GM23248 (cell line): ENCODE measurements at regions not wholly inside any gene's neighbourhood (a gene's known extent, or its start where the extent isn't known, plus 50 kb on each side); places are given as distances from the start of the nearest gene placed in this dataset.

Experiments
- EZH2 ChIP-seq: fragments of 200-600 bp; sonication (generic); IDR thresholded peaks from 2 replicates; pipeline ENCODE4 v1.6.1; 2018; ENCODE audit warnings: antibody characterized with exemption, mild to moderate bottlenecking; ENCODE audit not compliant: insufficient read depth, poor library complexity, severe bottlenecking
- EZH2phosphoT487 ChIP-seq: fragments of 200-600 bp; sonication (generic); IDR thresholded peaks from 2 replicates; pipeline ENCODE4 v1.6.1; 2018; ENCODE audit warnings: antibody characterized with exemption, moderate library complexity, mild to moderate bottlenecking, low read depth; ENCODE audit not compliant: insufficient read depth

DNA sequence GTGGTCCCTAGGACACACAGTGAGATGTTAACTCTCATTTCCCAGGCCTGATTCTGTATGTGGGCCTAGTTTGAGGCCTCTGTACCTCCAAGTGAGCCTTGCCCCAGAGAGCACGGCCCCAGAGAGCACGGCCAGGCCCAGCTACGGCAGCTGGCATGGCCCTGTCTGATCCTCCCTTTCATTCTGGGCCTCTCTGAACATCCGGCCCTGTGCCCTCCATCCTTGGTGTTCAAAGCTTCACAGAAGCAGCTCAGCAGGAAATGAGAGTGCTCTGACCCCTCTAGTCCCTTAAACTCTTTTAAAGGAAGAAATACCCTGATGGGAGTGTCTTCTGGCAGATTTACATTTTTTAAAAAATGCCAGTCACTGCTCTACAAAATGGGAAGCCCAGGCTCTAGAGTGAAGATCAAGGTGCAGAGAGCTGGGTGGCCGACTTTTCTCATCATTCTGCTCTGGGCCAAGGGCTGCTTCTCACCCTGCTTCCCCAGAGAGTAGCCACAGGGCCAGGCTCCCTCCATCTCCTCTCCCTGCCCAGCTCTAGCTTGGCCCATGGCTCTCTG, 171.9 kb downstream of the RPS24 start:
- TF ChIP-seq EZH2phosphoT487: no peak
- TF ChIP-seq EZH2: no peak
